GM12864 (cell line): ENCODE measurements at regions not wholly inside any gene's neighbourhood (a gene's known extent, or its start where the extent isn't known, plus 50 kb on each side); places are given as distances from the start of the nearest gene placed in this dataset.

Experiments used
- DNase-seq: peaks from one replicate; pipeline ENCODE4 v3.0.0-alpha.2; 2011; ENCODE audit warnings: low read depth
- H3K4me3 ChIP-seq: 2 replicates; pipeline ENCODE4 v1.5.1; 2011; ENCODE audit warnings: mild to moderate bottlenecking, low read depth, low read length, control low read depth
- TF ChIP-seq, protein P1 (sequence below): IDR thresholded peaks from 2 replicates; pipeline ENCODE4 v1.5.1; 2011; ENCODE audit warnings: low read depth, mild to moderate bottlenecking, moderate library complexity, low read length, control low read depth, inconsistent platforms; ENCODE audit errors: missing control alignments

DNA sequence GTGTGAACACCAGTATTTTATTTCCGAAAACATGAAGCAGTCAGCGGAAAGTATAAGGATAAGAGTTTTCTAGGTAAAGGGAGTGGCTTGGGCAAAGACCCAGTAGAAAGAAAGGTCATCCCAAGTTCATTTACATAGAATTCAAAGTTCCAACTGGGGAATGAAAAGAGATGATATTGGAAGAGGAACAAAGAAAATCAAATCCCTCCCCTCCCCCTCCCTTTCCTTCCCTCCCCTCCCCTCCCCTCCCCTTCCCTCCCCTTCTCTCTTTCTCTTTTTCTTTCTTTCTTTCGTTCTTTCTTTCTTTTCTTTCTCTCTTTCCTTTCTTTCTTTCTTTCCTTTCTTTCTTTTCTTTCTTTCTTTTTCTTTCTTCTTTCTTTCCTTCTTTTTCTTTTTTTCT, 675.7 kb upstream of the NRXN1 start:
- DNase-seq, result no peak
- TF ChIP-seq, protein P1, sequence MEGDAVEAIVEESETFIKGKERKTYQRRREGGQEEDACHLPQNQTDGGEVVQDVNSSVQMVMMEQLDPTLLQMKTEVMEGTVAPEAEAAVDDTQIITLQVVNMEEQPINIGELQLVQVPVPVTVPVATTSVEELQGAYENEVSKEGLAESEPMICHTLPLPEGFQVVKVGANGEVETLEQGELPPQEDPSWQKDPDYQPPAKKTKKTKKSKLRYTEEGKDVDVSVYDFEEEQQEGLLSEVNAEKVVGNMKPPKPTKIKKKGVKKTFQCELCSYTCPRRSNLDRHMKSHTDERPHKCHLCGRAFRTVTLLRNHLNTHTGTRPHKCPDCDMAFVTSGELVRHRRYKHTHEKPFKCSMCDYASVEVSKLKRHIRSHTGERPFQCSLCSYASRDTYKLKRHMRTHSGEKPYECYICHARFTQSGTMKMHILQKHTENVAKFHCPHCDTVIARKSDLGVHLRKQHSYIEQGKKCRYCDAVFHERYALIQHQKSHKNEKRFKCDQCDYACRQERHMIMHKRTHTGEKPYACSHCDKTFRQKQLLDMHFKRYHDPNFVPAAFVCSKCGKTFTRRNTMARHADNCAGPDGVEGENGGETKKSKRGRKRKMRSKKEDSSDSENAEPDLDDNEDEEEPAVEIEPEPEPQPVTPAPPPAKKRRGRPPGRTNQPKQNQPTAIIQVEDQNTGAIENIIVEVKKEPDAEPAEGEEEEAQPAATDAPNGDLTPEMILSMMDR, result no peak
- H3K4me3 ChIP-seq, result no peak overlapping the region

DNA sequence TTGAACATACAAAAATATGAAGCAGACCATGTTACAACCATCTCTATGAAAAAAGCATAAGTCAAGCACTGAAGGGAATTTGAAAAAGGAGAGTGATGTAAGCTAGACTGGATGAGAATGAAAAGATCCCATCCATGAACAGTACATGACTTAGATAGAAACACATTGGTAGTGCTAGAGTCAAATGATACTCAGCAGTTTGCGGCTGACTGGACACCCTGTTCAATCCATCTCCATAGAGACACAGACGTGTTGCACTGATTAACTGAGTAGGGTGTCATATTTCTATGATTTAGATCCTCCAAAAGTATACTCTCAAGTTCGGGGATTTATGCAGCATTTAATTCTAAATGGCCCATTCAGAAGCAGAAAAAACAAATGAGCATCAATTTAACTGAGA, 674.3 kb upstream of the NRXN1 start:
- TF ChIP-seq, protein P1, result no peak
- no peak for DNase-seq
- H3K4me3 ChIP-seq, result no peak overlapping the region

DNA sequence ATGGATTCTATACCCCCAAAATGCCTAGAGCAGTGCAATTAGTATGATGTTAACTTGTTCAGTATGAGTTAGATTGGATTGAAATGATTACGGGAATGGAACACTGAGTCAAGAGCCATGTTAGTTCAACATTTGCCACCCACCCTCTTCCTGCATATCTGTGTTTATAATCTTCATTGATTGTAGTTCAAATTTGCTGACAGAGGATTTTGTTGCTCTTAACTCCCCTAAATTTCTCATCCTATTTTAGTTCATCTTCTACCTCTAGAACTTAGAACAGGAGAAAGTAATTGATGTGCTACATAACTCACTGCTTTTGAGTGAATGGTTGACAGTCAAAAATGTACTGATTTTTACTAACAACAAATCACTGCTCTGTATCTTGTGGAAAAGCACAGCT, 673.5 kb upstream of the NRXN1 start:
- TF ChIP-seq, protein P1, result no peak
- no peak for DNase-seq
- H3K4me3 ChIP-seq, result no peak overlapping the region

DNA sequence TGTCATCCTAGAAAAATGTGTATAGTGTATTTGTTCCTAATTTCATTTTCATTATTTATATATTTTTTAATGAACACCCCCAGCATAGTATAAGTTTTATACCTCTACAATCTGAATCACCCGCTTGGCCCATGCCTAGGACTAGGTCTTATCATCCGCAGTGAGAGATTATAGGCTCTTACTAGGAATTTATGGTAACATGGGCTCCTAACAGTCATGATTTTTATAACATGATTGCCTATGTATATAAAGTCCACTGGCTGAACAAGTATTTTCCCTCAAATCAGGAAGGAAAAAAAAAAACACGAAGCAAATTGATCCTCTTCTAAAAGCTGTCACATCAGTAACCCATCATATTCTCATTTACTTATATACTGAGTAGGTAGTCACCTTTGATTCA, 666.1 kb upstream of the NRXN1 start:
- TF ChIP-seq, protein P1, result no peak
- no peak for DNase-seq
- H3K4me3 ChIP-seq, result no peak overlapping the region

DNA sequence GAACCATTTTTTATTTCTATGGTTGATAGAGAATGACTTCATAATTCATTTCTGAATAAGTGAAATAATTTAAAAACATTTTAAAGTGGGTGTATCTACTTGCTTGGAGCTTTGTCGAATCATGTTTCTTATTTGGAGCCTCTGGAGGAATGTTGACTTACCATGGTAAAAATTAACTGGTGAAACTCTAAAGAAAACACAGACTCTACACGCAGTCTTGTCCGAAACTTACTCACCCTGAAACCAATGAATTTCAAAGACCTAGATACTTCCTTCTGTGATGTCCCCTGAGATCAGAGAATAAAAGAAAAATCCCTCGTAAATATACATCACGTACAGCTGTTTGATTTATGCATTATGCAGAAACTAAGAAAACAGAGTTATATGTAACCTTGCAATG, 665.2 kb upstream of the NRXN1 start:
- no peak for DNase-seq
- H3K4me3 ChIP-seq, result no peak overlapping the region
- TF ChIP-seq, protein P1, result no peak

DNA sequence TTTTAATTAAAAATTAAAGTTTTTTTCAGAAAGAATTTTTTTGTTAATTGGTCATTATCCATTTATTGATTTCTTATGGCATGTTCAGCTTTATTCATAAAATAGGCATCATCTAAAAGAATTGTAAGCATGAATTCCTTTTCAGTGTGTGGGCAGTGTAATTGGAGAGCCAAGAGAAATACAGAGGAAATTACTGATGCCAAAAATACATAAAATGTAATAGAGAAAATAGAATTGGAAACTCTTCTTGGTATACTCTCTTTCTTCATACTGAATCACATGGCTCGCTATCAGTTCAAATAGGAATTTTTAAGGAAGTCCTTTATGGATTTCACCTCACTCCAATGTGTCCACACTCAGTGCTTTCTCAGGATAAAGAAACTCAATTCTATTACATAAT, 663.6 kb upstream of the NRXN1 start:
- TF ChIP-seq, protein P1, result no peak
- H3K4me3 ChIP-seq, result no peak overlapping the region
- DNase-seq, result no peak

DNA sequence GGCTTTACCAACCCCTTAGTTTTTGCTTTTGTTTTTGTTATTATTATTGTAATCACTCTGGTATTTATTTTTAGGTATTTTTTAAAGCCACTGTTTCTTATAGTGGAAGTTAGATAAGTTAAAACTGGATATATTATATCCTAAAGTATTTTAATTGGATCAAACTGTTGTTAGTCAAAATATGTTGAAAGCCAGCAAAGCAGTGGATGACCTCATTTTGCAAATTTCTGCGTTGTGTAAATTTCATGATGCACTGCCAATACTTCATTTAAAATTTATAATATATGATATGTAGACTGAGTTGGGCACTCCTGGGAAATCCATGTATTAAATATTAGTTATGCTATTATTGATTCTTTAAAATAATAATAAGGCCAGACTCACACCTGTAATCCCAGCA, 661.7 kb upstream of the NRXN1 start:
- no peak overlapping the region for H3K4me3 ChIP-seq
- TF ChIP-seq, protein P1, result no peak
- no peak for DNase-seq
